Neural crest cell (in vitro differentiated cells): ENCODE measurements at regions not wholly inside any gene's neighbourhood (a gene's known extent, or its start where the extent isn't known, plus 50 kb on each side); places are given as distances from the start of the nearest gene placed in this dataset.

Experiments
- DNase-seq: peaks from one replicate; pipeline ENCODE4 v3.0.0; 2021; ENCODE audit warnings: low read depth, mixed read lengths, low spot score
- H3K27ac Mint-ChIP-seq: one replicate; pipeline ENCODE4 v1.8.0; 2021; ENCODE audit warnings: mild to moderate bottlenecking, mixed read lengths; ENCODE audit not compliant: unreplicated experiment
- H3K27me3 Mint-ChIP-seq: 2 replicates; pipeline ENCODE4 v1.8.0; 2021; ENCODE audit warnings: low read depth, mild to moderate bottlenecking, mixed read lengths
- H3K36me3 Mint-ChIP-seq: 2 replicates; pipeline ENCODE4 v1.8.0; 2021; ENCODE audit warnings: low read depth, mild to moderate bottlenecking, mixed read lengths
- H3K4me1 Mint-ChIP-seq: 2 replicates; pipeline ENCODE4 v1.8.0; 2021; ENCODE audit warnings: mixed read lengths
- H3K4me3 Mint-ChIP-seq: one replicate; pipeline ENCODE4 v1.8.0; 2021; ENCODE audit warnings: mild to moderate bottlenecking, mixed read lengths
- H3K9me3 Mint-ChIP-seq: 2 replicates; pipeline ENCODE4 v1.8.0; 2021; ENCODE audit warnings: mixed read lengths
- TF ChIP-seq, protein P1 (sequence below): fragments of 200-600 bp; sonication (generic); conservative IDR thresholded peaks from 2 replicates; pipeline ENCODE4 v1.5.0; 2021; ENCODE audit warnings: antibody characterized with exemption, mild to moderate bottlenecking

DNA sequence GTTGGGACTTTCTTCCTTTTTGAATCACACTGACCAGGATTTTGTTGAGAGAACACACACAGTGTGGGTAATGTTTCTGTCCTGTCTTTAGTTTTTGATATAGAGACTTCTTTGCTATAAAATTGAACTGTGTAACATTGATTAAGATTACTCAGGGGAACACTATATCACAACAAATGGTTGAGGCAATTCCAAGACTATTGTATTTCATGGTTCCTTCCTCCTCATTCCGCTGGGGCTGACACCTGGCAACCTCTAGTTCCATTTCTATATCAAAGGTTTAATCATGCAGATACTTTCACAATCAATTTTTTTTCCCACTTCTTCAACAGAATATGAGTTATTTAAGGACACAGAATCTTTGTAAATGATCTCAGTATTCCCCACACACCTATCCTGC is 182.2 kb downstream of the TAF11L14 start:
- Mint-ChIP-seq H3K4me1 (no peaks in the 10 kb centered on the region), H3K27me3 (no peaks in the 10 kb centered on the region), H3K36me3 (no peaks in the 10 kb centered on the region), H3K9me3 (peaks cover 3% of the 10 kb centered on the region), H3K27ac (no peak overlapping the region), H3K4me3 (no peak overlapping the region)
- DNase-seq: no peak
- TF ChIP-seq, protein P1, sequence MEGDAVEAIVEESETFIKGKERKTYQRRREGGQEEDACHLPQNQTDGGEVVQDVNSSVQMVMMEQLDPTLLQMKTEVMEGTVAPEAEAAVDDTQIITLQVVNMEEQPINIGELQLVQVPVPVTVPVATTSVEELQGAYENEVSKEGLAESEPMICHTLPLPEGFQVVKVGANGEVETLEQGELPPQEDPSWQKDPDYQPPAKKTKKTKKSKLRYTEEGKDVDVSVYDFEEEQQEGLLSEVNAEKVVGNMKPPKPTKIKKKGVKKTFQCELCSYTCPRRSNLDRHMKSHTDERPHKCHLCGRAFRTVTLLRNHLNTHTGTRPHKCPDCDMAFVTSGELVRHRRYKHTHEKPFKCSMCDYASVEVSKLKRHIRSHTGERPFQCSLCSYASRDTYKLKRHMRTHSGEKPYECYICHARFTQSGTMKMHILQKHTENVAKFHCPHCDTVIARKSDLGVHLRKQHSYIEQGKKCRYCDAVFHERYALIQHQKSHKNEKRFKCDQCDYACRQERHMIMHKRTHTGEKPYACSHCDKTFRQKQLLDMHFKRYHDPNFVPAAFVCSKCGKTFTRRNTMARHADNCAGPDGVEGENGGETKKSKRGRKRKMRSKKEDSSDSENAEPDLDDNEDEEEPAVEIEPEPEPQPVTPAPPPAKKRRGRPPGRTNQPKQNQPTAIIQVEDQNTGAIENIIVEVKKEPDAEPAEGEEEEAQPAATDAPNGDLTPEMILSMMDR: no peak

DNA sequence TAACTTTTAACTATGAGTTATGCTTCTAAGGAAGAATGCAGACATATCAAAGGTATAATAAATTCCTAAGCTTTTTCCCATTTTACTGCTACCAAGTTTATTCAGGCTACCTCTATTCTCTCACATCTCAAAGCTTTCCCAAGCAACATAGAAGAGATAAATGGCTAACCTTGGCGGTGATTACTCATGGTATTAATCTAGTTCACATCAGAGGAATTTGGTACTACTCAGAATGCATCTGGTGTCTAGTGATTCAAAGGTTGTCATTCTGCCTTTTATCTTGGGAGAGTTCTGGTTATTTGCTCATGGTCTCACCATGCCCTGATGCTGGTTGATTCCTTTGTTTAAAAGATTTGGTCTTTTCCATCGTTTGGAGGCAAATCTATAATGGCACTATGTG is 182.7 kb downstream of the TAF11L14 start:
- peaks cover 3% of the 10 kb centered on the region for H3K9me3 Mint-ChIP-seq
- no peak overlapping the region for H3K27ac Mint-ChIP-seq
- TF ChIP-seq, protein P1: no peak
- H3K27me3 Mint-ChIP-seq: no peaks in the 10 kb centered on the region
- H3K36me3 Mint-ChIP-seq: no peaks in the 10 kb centered on the region
- no peak for DNase-seq
- no peak overlapping the region for H3K4me3 Mint-ChIP-seq
- no peaks in the 10 kb centered on the region for H3K4me1 Mint-ChIP-seq

DNA sequence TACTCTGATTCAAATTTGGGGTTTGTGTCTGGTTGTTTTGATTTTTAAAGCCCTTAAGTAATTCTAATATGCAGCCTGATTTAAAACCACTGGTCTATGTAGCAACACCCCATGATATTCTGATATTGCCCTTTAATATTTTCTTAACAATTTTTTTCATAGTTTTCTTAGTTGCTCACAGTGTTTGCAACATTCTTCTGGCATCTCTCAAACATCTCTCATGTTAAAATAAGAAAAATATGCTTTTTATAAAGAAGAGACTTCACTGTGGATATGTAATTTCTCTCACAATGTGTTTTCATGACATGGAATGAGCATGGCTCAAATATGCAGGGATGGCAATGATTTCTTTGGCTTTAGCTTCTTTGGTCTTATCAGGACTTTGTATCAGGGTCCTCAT is 183.7 kb downstream of the TAF11L14 start:
- Mint-ChIP-seq H3K4me3 (no peak overlapping the region), H3K4me1 (no peaks in the 10 kb centered on the region), H3K27ac (no peak overlapping the region), H3K36me3 (no peaks in the 10 kb centered on the region), H3K9me3 (peaks cover 3% of the 10 kb centered on the region), H3K27me3 (no peaks in the 10 kb centered on the region)
- TF ChIP-seq, protein P1: no peak
- DNase-seq: no peak

GRCh38 chr5:17819783-17820182 is 185.5 kb downstream of the TAF11L14 start:
- TF ChIP-seq, protein P1: no peak
- no peaks in the 10 kb centered on the region for H3K36me3 Mint-ChIP-seq
- H3K9me3 Mint-ChIP-seq: peaks cover 3% of the 10 kb centered on the region

DNA sequence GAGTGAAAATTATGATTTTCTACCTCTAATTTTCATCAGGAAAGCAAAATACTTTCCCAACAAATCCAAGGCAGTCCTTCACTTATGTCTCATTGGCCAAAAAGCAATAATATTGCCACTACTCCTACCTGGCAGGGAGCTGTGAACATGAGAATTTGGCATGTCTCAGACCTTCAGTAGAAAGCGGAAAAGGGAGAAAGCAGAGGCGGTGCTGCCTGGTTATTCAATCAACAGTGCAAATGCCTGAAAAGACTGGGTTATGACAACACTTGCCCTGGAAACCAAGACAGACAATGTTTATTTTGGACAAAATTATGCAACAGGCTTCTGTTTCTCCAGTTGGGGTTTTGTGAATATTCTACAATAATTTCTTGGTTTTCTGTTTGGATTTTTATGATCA is 194.4 kb downstream of the TAF11L14 start:
- no peak overlapping the region for H3K4me3 Mint-ChIP-seq
- no peak overlapping the region for H3K27ac Mint-ChIP-seq
- DNase-seq: no peak
- TF ChIP-seq, protein P1: no peak
- H3K4me1 Mint-ChIP-seq: peaks cover 37% of the 10 kb centered on the region
- H3K9me3 Mint-ChIP-seq: peaks cover 7% of the 10 kb centered on the region
- peaks cover 4% of the 10 kb centered on the region for H3K36me3 Mint-ChIP-seq
- no peaks in the 10 kb centered on the region for H3K27me3 Mint-ChIP-seq

More at GRCh38 chr5:17819783-17820182, 185.5 kb downstream of the TAF11L14 start:
- H3K4me3 Mint-ChIP-seq: no peak overlapping the region
- no peak for DNase-seq
- no peaks in the 10 kb centered on the region for H3K27me3 Mint-ChIP-seq
- no peaks in the 10 kb centered on the region for H3K4me1 Mint-ChIP-seq
- H3K27ac Mint-ChIP-seq: no peak overlapping the region

GRCh38 chr5:17829456-17829855 is 195.2 kb downstream of the TAF11L14 start:
- H3K27ac Mint-ChIP-seq: no peak overlapping the region

More at GRCh38 chr5:17829456-17829855, 195.2 kb downstream of the TAF11L14 start:
- Mint-ChIP-seq H3K36me3 (peaks cover 4% of the 10 kb centered on the region), H3K9me3 (peaks cover 7% of the 10 kb centered on the region), H3K4me1 (peaks cover 39% of the 10 kb centered on the region), H3K4me3 (no peak overlapping the region), H3K27me3 (no peaks in the 10 kb centered on the region)
- no peak for DNase-seq
- TF ChIP-seq, protein P1: no peak
